Right hindlimb (tissue), 1 donor: ENCODE measurements at regions not wholly inside any gene's neighbourhood (a gene's known extent, or its start where the extent isn't known, plus 50 kb on each side); places are given as distances from the start of the nearest gene placed in this dataset.

Experiments used
- DNase-seq: peaks from one replicate; pipeline ENCODE4 v3.0.0-alpha.2; 2018

DNA sequence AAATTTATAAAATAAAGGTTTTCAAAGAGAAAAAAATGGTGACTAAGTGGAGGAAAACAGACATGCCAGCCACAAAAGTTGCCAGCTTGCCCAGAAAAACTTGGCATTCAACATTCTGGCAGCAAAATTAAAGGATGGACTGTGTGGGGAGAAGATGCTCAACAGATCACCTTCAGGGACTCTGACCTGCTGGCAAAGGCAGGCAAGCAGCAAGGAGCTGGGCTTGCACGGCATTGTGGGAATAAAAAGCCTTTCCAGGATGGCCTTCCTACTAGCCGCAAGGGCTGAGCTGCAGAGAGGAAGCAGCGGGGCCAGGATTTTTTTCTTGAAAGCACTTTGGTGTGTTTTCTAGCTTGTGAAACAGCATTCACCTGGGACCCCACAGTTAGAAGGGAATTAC, 101.9 kb upstream of the CACNA2D3 start:
- no peak for DNase-seq

DNA sequence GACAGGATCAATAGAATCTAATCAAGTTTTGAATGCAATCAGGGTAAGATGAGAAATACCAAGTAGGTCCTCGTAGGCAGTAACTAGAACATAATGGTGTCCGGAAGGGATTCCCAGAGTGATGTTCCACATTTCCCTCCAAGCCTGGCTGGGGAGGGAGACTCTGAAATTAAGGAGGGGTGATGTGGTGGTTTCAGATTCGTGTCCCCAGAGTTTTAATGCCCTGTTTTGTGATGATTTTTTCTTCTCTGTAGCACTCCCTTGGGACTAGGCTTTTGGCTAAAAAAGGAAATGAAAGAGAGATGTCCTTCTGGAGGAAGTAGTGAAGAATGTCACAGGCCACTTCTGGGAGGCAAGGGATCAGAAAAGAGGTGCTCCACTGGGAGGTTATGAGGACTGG, 108.3 kb upstream of the CACNA2D3 start:
- no peak for DNase-seq

DNA sequence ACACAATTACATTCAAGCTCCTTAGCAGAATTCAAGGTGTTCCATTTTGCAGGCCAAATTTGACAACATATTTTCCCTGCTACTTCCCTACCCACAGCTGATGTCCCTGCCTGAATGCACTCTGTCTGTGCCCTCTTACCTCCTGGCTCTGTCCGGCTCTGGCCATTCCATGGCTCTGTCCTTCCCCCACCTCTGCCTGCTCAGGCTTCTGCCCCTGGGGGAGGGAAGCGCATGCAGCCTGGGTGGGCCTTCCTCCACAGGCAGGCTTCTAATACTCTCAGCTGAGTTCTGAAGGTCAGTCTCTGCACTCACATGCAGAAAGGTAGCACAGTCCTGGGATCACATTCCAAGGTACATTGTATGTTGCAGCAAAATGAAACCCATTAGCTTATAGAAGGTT, 113.6 kb upstream of the CACNA2D3 start:
- DNase-seq: no peak

DNA sequence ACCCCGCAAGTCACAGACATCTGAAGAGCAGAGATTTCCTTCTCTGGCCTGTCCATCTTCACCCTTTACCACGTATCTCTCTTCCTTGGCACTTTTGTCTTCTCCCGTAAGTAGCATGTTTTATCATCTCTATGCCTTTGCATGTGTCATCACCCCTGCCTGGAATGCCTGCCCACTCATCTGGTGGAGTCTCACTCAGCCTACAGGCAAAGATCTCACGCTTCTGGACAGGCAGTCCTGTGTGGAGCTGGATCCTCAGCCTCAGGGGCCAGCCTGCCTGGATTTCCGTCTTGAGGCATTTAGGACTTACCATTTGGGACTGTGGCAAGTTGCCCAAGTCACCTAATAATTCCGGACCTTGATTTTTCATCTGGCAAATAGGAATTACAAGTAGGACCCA, 114.3 kb upstream of the CACNA2D3 start:
- no peak for DNase-seq

DNA sequence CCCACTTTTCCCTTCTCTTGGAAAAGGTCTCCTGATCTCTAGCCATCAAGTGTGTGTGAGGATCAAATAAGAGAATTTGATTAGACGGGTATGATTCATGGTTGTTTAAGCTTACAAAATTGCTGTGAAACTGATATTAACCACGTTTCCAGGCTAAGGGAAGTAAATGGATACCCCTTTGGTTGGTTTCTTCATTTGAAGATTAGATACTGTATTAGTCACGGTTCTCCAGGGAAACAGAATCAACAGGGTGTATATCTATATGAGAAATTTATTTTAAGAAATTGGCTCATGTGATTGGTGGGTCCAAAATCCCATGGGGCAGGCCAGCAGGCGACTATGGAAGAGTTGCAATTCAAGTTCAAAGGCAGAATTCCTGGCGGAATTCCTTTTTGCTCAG, 112.7 kb upstream of the SELENOK start:
- DNase-seq: no peak

DNA sequence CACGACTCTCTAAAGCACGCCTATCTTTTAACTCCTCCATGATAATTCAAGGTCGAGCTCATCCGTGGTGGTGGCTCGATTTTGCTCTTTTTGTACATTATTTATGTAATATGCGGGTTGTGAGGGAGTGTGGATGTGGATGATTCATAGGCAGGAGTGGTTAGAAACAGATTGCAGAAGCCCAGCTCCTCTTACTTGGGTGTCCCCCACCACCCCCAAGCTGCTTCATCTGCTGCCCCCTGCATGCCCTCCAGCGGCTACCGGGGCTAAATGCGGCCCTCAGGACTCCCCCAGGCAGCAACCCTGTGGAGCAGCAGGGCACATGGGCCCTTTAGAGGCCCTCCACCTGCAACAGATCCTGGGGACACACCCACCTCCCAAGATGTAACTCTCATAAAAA, 111.5 kb upstream of the SELENOK start:
- no peak for DNase-seq

DNA sequence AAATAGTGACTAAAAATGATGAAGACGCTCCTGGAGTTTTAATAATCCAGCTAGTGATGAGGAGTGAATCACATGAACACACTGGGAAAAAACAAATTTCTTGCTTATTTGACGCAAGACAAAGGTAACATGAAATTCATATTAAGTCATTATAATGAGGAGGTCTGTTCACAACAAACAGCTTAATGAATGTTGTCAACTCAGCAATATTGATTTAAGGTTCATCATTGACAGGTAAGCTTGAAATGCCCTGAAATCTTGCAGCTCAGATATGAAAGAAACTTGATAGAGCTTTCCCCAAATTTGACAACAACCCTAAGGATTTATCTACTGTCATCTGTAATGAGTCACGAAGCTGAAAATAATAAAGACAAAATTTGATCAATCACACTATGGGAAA, 108.1 kb upstream of the SELENOK start:
- no peak for DNase-seq

DNA sequence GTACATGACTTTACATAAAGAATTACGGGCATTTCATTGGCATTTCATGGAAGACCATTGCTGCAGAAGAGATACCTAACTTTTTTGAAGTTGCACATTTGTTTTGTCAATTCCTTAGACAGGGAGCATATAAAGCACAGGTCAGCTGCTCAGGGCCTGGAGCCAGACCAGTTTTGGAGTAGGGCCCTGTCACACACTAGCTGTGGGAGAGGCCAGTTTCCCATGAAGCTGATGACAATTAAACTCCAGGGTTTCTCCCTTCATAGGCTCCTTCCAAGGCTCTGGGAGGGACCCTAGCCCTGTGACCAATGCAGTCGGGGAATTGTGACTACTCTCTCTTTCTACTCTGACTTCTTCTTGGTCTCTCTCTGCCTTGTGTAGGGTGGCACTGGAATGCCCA, 107.3 kb upstream of the SELENOK start:
- no peak for DNase-seq

DNA sequence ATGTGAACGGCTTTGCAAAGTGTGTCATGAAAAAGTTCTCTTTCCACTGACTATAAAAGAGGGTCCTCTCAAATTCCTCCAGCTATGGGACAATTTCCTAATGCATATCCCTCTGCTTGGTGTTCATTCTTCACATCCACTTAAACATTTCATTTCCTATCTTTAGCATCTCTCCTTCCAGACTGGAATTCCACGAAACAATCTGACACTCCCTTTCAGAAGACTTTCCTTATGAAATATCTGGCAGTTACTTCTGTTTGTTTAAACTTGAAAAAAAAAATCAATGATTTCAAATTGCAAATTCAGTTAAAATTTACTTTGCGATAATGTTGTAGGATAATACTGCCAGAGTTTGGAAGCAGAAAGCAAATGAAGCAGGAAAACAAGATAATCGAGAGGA, 105.8 kb upstream of the SELENOK start:
- DNase-seq: no peak

DNA sequence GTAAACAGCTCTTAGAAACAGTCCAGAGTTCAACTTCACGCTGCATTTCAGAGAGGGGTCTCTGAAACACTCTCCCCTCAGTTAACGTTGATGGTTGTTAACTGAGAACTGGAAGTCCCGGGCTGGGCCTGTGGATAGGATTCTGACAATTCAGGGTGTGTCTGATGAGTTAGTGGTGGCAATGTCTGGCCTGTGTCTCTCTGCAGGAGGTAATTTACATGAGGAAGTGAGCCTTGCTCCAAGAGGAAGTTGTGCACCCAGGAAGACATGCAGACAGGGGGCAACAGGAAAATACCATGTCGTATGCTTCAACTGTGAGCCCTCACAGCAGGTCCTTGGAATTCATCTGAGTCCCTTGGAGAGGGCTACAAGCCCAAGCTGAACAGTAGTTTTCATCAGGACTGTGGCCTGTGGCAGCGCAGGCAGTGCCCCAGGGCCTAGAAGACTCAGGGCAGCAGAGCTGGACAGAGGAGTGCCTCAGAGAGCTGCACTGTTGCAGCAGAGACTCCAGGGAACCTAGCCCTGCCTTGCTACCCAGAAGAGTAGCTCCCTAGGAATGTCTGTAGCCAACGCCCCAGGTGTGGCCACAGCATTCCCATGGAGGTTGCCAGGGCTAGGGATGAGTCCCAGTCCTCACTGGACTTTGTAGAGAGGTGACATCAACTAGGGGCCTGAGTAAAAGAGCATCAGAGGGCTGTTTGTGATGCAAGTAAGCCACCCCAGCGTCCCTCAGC, 104.6 kb upstream of the SELENOK start:
- no peak for DNase-seq

DNA sequence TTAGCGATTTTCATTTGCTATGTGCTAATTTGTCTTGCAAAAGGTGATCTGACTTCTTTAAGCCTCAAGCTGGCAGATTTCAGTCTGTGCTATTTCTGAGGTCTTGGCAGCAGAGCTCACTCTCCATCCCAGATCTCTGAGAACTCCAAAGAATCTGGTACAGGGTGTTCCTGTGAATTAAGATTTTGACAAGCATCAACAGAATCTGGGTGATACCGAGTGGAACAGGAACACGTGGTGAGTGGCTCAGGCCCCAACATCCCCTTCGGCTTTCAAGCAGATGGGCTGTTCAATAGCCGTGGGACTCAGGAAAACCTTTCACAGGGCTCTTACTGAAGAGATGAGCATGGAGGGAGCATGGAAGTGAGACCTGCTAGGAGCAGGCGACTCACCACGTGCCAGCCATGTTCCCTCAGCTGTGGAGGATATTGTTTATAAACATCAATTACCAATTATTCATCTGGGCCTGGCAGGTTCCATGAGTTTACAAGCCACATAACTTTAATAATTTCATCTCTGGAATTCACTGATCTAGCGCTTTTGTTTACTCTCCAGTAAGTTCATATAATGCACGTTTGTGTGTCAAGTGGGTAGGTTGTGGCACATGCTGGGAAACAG, 103.4 kb upstream of the SELENOK start:
- no peak for DNase-seq

DNA sequence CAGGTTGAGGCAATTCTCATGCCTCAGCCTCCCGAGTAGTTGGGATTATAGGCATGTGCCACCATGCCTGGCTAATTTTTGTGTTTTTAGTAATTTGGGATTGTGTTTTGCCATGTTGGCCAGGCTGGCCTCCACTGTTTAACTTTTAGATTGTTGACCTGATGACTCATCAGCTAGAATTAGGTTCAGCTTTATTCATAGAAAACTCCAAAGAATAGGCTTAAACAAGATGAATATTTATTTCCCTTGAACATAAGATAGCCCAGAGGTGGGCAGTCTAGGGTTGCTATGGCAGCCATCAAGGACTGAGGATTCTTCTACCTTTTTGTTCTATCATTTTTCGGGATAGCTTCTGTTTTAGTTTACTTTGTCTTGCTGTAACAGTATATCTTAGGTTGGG, 99.6 kb upstream of the SELENOK start:
- DNase-seq: no peak

DNA sequence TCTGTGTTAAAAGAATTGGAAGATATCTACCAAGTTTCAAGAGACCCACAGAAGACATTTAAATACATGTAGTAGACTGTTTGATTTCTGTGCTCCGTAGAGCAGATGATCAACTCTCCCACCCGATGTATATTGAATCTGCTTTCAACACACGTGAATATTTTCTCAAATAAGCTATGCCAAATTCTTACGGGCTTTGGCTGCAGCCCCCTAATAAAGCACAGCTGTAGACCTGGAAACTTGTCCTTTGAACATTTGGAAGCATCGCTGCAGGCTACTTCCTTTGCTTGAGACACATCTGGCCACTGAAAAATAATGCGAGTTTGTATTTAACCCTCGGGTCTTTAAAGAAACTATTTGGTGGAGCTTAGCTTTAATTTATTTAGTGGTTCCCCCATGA, 98.3 kb upstream of the SELENOK start:
- peak; percentile 69 for DNase-seq

DNA sequence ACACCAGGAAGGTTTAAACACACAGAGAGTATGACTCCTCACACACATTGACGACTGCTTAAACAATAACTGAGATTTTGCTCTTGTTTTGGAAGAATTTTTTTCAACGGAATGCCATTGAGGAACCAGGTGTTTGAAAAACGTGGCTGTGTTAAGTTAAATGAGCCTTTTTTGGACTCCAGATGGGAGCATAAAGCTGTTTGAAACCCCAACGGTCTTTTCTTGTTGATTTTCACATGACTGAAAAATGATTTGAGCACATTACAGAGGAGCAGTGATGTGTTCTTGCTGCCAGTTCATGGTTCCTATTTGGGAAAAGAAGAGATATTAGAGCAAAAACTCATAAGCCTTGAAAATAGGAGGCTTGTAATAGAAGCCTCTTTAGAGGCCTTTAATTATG, 97.8 kb upstream of the SELENOK start:
- DNase-seq: no peak

DNA sequence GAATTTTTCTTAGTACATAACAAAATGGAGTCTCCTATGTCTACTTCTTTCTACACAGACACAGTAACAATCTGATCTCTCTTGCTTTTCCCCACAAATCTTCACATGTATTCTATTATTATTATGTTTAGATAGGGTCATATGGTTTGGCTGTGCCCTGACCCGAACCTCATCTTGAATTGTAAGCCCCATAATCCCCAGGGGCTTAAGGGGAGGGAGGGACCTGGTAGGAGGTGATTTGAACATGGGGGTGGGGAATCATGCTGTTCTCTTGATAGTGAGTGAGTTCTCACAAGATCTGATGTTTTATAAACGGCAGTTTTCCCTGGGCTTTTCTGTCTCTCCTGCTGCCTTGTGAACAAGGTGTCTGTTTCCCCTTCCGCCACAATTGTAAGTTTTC, 86.7 kb upstream of the SELENOK start:
- DNase-seq: no peak

DNA sequence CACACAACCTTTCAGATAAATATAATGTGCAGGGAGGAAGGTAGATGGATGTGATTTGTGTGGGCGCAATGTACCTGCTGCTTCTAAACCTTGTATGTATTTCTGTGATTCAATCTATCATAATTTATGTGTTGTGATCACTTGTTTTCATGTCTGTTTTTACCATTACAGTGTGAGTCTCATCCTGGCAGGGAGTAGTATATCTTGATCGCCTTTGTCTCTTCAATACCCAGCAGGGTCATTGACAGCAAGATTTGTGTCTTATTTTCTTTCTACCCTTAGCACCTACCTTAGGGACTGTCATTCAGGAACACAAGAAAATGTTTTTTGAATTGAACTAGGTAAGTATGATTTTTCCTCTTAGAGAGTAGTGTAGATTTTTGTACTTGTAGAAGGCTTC, 83.7 kb upstream of the SELENOK start:
- no peak for DNase-seq

DNA sequence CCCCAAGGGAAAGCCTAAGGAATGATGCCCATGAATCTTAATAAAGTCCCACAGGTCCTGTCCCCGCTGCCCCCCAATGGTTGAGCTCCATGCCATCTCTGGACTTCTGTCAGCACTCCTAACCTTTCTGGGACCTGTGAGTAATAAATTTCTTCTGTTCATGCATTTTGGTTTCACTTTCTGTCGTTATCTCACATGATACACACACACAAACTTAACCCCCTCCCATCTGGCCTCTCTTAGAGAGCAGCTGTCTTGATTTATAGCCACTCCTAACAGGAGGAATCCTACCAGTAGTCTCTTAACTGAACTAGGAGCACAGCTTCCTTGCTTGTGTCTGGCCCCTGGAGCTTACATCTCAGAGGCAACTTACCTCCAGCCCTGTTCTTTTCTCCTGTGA, 82.7 kb upstream of the SELENOK start:
- DNase-seq: no peak

DNA sequence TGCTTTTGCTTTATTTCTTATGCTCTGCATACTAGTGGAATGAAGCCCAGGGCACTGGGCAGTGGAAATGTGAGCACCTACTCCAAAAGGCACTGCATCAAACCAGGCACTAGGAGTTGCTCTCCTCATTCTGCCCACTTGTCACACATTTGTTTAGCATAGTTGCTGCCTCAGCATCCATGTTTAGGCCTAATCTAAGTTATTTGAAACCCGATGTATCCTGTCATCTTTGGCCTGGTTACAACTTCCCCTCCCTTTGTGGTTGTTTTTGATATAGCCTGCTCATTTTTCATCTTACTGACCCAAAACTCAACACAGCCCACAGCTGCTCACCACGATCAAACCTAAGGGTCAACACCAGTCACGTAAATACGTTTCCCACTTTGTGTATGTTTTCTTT, 82.2 kb upstream of the SELENOK start:
- DNase-seq: no peak

DNA sequence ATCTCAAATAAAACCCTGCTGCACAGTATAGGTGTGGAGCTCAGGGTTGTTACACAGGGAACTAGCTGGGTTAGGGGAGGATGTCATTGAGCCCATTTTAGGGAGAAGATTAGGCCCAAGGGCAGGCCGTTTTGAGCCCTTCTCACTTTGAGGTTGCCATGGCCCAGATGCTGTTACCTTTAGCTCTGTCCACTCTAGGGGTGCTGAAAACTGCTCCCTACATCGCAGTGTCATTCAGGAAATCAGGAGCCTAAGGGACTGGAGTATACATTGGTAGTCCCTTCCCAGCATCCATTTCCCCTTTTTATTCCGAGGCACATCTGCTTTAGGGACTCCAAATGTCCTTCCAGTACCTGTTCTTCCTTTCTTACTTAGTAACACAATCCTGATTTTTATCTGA, 79.0 kb upstream of the SELENOK start:
- no peak for DNase-seq

DNA sequence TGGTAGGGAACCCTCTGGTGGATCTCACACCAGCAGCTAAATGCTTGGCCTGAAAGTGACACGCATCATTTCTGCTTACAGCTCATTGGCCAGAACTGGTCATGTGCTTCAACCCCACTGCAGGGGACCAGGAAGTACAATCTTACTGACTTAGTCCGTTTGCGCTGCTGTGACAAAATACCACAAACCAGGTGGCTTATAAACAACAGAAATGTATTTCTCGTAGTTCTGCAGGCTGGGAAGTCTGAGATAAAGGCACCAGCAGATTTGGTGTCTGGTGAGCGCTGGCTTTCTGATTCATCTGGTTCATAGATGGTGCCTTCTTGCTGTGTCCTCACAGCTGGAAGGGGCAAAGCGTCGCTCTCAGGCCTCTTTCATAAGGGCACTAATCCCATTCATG, 77.4 kb upstream of the SELENOK start:
- no peak for DNase-seq

DNA sequence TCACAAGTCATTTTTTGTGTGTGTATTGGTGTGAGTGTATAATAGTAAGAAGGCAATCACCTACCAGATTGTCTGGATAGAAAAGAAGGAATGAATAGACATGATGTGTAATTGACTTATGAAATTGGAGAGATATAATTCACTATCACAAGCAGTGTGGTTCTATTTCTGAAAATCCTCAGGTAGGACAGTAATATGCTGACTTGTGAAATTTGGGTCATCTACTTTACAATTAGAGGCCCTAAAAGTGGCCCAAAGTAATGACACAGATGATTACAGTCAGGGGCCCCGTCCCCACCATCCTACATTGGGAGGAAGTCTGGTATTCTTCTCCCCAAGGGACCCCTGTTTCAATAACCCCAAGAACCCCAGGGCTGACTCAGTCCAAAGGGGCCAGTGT, 73.6 kb upstream of the SELENOK start:
- DNase-seq: no peak

DNA sequence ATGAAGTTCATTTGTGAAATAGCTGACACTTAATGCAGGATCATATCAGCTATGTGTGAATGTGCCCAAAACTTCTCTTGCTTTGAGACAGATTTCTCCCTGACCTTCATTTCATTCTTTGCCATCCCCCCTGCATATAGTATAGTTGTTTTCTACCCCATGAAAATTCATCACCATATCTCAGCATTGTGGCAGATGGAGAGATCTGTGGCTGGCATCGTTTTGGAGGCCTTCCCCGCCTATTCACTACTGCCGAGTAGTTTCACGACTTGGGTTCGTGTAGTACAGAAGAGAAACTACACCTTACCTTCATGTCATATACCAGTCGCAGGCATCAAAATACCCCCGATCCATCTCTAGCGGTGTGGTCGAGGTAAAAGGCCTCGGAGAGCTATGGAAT, 66.2 kb upstream of the SELENOK start:
- no peak for DNase-seq

DNA sequence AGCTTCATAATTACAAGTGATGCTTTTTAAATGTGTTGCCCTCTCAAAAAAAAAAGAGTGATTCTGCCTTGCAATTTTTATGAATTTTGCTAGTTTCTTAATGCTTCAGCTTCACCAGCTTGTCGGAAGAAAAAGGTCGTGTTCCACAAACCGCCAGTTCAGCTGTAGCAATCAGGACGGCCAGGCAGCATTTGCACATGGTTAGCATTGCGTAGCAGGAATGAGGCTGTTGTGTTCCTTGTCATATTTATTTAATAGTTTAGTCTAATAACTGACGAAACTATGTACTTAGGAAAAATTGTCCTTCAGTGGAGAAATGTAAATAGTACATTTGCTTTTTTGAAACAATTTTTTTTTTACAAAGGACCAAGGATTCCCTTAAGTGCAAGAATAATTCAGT, 64.9 kb upstream of the SELENOK start:
- DNase-seq: no peak

DNA sequence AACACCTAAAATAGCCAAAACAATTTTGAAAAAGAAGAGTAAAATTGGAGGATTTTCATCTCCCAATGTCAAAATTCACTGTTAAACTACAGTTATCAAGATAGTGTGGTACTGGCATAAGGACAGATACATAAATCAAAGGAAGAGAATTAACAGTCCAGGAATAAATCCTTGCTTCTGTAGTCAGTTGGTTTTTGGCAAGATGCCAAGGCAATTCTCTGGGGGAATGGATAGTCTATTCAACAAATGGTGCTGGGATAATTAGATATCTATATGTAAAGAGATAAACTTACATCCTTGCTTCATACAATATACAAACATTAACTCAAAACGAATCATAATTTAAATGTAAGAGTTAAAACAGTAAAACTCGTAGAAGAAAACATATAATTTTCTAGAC, 57.9 kb upstream of the SELENOK start:
- DNase-seq: no peak

DNA sequence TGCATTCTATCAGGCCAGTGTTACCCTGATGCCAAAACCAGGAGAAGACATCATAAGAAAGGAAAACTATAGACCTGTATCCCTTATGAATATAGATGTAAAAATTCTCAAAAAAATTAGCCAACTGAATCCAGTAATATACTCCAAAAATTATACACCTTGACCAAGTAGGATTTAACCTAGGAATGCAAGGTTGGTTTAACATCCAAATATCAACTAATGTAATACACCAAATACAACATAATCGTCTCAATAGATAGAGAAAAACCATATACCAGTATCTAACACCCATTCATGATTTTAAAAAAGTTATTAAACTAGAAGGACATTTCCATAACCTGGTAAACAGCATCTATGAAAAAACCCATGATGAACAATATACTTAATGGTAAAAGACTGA, 56.5 kb upstream of the SELENOK start:
- DNase-seq: no peak
